ENCODE measurements at regions not wholly inside any gene's neighbourhood (a gene's known extent, or its start where the extent isn't known, plus 50 kb on each side); places are given as distances from the start of the nearest gene placed in this dataset.

DNA sequence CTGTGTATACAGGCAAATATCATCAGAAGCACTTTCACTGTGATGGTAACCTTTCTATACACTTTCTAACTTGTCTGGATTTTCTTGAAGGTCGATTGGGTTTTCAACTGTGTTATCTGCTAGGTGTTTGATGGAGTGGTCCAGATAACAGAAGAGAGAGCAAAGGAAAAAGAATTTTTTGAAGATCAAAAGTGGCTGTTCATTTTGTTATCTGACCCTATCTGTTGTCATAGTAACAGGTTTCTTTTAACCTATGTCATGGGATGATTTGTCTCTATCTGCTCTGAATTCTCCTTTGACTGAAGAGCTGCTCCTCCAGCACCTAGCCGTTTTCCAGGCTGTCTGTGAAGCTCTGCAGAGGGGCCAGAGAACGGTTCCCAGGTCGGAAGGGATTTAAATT, 77.8 kb upstream of the IRX2 start:
- Histone ChIP-seq H3K4me2 (ENCODE audit: low read depth, low read length, poor library complexity, severe bottlenecking) (no peak overlapping the region), H4K20me1 (ENCODE audit: insufficient read depth, low read length, poor library complexity, severe bottlenecking) (no peaks in the 10 kb centered on the region), H3K79me2 (ENCODE audit: insufficient read depth, low read length) (no peaks in the 10 kb centered on the region), H3K36me3 (ENCODE audit: insufficient read depth, low read length) (no peaks in the 10 kb centered on the region), H3F3A (ENCODE audit: low read depth) (no peaks in the 10 kb centered on the region), H3K9me2 (replicated peaks; ENCODE audit: low read depth, low read length) (no peaks in the 10 kb centered on the region), H2AFZ (ENCODE audit: low read length) (no peak overlapping the region), H3K9me3 (ENCODE audit: insufficient read depth, low read depth, low read length) (no peaks in the 10 kb centered on the region; the same call in 1 of the 2 replicates), H3K27me3 (ENCODE audit: insufficient read depth, low read length, poor library complexity, severe bottlenecking) (no peaks in the 10 kb centered on the region), H3K9ac (ENCODE audit: low read depth, low read length, poor library complexity, severe bottlenecking) (no peak overlapping the region), H3K4me3 (ENCODE audit: low read length, poor library complexity, severe bottlenecking) (no peak overlapping the region), H3K4me1 (ENCODE audit: insufficient read depth, low read length, poor library complexity, severe bottlenecking) (no peaks in the 10 kb centered on the region)
- no peak for TF ChIP-seq EZH2phosphoT487 (IDR thresholded peaks at IDR 0.05; ENCODE audit: borderline replicate concordance)
- TF ChIP-seq, protein P1, sequence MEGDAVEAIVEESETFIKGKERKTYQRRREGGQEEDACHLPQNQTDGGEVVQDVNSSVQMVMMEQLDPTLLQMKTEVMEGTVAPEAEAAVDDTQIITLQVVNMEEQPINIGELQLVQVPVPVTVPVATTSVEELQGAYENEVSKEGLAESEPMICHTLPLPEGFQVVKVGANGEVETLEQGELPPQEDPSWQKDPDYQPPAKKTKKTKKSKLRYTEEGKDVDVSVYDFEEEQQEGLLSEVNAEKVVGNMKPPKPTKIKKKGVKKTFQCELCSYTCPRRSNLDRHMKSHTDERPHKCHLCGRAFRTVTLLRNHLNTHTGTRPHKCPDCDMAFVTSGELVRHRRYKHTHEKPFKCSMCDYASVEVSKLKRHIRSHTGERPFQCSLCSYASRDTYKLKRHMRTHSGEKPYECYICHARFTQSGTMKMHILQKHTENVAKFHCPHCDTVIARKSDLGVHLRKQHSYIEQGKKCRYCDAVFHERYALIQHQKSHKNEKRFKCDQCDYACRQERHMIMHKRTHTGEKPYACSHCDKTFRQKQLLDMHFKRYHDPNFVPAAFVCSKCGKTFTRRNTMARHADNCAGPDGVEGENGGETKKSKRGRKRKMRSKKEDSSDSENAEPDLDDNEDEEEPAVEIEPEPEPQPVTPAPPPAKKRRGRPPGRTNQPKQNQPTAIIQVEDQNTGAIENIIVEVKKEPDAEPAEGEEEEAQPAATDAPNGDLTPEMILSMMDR (conservative IDR thresholded peaks at IDR 0.05; ENCODE audit: low read length) = no peak

DNA sequence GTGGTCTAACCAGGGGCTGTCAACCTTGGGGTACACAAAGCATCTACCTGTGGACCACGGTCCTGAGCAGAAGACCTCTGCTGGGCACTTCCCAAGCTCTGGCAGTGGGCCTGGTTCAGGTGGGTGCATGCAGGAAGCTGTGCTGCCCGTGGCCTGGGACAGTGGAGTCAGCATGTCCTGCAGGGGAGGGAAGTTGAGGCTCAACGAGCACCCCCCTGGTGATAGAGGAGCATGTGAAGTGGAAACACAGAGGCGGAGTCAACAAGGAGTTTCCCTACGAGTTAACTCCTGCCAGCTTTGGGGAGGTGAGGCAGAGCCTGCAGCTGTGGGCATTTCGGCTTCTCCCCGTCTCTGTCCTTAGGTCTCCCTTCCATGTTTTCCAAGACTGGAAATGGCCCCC, 67.5 kb upstream of the IRX2 start:
- H3K9ac ChIP-seq (ENCODE audit: low read depth, low read length, poor library complexity, severe bottlenecking) = no peak overlapping the region
- no peak for TF ChIP-seq EZH2phosphoT487 (IDR thresholded peaks at IDR 0.05; ENCODE audit: borderline replicate concordance)
- TF ChIP-seq, protein P1 (conservative IDR thresholded peaks at IDR 0.05; ENCODE audit: low read length) = no peak
- H3K9me3 ChIP-seq (ENCODE audit: insufficient read depth, low read depth, low read length) = peaks cover 21% of the 10 kb centered on the region; the same call in 1 of the 2 replicates
- H3K9me2 ChIP-seq (replicated peaks; ENCODE audit: low read depth, low read length) = no peaks in the 10 kb centered on the region
- no peak overlapping the region for H3K4me3 ChIP-seq (ENCODE audit: low read length, poor library complexity, severe bottlenecking)
- no peaks in the 10 kb centered on the region for H3F3A ChIP-seq (ENCODE audit: low read depth)
- no peaks in the 10 kb centered on the region for H4K20me1 ChIP-seq (ENCODE audit: insufficient read depth, low read length, poor library complexity, severe bottlenecking)
- no peak overlapping the region for H3K4me2 ChIP-seq (ENCODE audit: low read depth, low read length, poor library complexity, severe bottlenecking)
- no peaks in the 10 kb centered on the region for H3K36me3 ChIP-seq (ENCODE audit: insufficient read depth, low read length)
- H3K79me2 ChIP-seq (ENCODE audit: insufficient read depth, low read length) = no peaks in the 10 kb centered on the region
- H3K4me1 ChIP-seq (ENCODE audit: insufficient read depth, low read length, poor library complexity, severe bottlenecking) = no peaks in the 10 kb centered on the region
- H3K27me3 ChIP-seq (ENCODE audit: insufficient read depth, low read length, poor library complexity, severe bottlenecking) = no peaks in the 10 kb centered on the region
- no peak overlapping the region for H2AFZ ChIP-seq (ENCODE audit: low read length)

DNA sequence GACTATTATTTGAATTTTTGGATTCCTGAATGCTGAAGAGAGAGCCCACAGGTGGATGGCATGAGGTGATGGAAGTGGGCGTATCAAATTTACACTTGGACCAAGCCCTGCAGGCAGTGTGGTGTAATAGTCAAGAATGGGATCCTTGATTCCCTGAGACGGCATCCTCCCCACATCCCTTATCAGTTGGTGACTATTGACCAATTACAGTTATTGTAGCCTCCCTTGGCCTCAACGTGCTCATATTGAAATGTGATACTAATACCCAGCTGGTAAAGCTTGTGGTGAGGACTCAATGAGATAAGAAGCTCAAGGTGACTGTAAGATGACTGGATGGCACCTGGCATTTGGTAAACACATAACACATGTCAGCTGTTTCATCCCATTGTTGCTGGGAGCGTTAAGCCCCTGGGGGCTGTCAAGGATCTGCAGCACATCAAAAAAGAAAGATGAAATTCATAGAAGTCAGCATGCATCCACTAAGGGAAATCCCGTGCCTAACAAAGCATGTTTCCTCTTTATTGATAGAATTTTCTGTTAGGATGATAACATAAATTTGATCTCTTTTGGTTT, 65.6 kb upstream of the IRX2 start:
- H3F3A ChIP-seq (ENCODE audit: low read depth) = no peaks in the 10 kb centered on the region
- no peak overlapping the region for H3K4me2 ChIP-seq (ENCODE audit: low read depth, low read length, poor library complexity, severe bottlenecking)
- H3K4me1 ChIP-seq (ENCODE audit: insufficient read depth, low read length, poor library complexity, severe bottlenecking) = no peaks in the 10 kb centered on the region
- no peaks in the 10 kb centered on the region for H3K79me2 ChIP-seq (ENCODE audit: insufficient read depth, low read length)
- H4K20me1 ChIP-seq (ENCODE audit: insufficient read depth, low read length, poor library complexity, severe bottlenecking) = no peaks in the 10 kb centered on the region
- no peaks in the 10 kb centered on the region for H3K27me3 ChIP-seq (ENCODE audit: insufficient read depth, low read length, poor library complexity, severe bottlenecking)
- H3K4me3 ChIP-seq (ENCODE audit: low read length, poor library complexity, severe bottlenecking) = no peak overlapping the region
- peaks cover 14% of the 10 kb centered on the region; the same call in 1 of the 2 replicates for H3K9me3 ChIP-seq (ENCODE audit: insufficient read depth, low read depth, low read length)
- no peaks in the 10 kb centered on the region for H3K9me2 ChIP-seq (replicated peaks; ENCODE audit: low read depth, low read length)
- H2AFZ ChIP-seq (ENCODE audit: low read length) = no peak overlapping the region
- H3K9ac ChIP-seq (ENCODE audit: low read depth, low read length, poor library complexity, severe bottlenecking) = no peak overlapping the region
- TF ChIP-seq, protein P1 (conservative IDR thresholded peaks at IDR 0.05; ENCODE audit: low read length) = no peak
- no peak for TF ChIP-seq EZH2phosphoT487 (IDR thresholded peaks at IDR 0.05; ENCODE audit: borderline replicate concordance)
- no peaks in the 10 kb centered on the region for H3K36me3 ChIP-seq (ENCODE audit: insufficient read depth, low read length)

Data from Loucy (cell line).